GM12891 (cell line): ENCODE measurements at regions not wholly inside any gene's neighbourhood (a gene's known extent, or its start where the extent isn't known, plus 50 kb on each side); places are given as distances from the start of the nearest gene placed in this dataset.

Experiments
- POLR2AphosphoS5 ChIP-seq: IDR thresholded peaks from 2 replicates; pipeline ENCODE4 v1.6.1; 2011; ENCODE audit warnings: low read depth, low read length, control low read depth
- TAF1 ChIP-seq: IDR thresholded peaks from 2 replicates; pipeline ENCODE4 v1.6.1; 2011; ENCODE audit warnings: low read depth, low read length, control low read depth

DNA sequence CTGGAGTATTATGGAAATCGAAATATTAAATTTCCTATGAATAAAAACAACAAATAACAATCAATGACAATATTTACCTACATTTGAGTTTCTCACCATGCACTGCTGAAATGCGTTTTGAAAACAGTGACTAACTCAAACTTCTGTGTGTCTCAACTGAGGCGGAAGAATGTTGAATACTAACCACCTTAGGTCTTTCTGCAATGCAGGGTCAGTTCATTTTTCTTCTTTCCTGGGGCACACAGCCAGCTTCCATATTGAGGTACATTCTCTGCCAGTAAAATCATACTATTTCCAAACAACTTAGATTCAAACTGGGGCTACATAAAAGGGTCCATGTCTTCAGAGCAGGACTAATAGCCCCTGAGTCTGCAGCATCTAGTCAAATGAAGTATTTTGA is 310.1 kb downstream of the UTRN start:
- TF ChIP-seq TAF1 (no peak), POLR2AphosphoS5 (no peak)
